ENCODE measurements at regions not wholly inside any gene's neighbourhood (a gene's known extent, or its start where the extent isn't known, plus 50 kb on each side); places are given as distances from the start of the nearest gene placed in this dataset.

DNA sequence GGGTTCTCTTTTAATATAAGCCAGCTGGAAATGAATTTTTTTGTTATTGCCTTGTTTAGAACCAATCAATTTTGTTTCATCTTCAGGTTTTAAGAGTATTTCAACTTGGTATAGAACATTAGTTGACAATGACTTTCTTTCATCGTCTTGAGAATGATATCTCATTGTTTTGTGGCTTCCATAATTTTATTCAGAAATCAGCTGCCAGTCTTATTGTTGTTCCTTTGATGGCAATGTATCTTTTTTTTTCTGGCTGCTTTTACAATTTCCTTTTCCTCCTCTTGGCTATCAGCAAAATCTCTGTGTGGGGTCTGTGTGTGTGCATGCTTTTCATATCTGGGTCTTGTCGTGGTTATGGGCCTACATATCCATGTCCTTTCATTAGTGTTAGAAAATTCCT is 1536.4 kb upstream of the TENM3 start:
- TF ChIP-seq, protein P1, sequence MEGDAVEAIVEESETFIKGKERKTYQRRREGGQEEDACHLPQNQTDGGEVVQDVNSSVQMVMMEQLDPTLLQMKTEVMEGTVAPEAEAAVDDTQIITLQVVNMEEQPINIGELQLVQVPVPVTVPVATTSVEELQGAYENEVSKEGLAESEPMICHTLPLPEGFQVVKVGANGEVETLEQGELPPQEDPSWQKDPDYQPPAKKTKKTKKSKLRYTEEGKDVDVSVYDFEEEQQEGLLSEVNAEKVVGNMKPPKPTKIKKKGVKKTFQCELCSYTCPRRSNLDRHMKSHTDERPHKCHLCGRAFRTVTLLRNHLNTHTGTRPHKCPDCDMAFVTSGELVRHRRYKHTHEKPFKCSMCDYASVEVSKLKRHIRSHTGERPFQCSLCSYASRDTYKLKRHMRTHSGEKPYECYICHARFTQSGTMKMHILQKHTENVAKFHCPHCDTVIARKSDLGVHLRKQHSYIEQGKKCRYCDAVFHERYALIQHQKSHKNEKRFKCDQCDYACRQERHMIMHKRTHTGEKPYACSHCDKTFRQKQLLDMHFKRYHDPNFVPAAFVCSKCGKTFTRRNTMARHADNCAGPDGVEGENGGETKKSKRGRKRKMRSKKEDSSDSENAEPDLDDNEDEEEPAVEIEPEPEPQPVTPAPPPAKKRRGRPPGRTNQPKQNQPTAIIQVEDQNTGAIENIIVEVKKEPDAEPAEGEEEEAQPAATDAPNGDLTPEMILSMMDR (IDR thresholded peaks at IDR 0.05), result no peak
- no peak for TF ChIP-seq POLR2A (IDR thresholded peaks at IDR 0.05)
